Lower leg skin (tissue), 4 donors: ENCODE measurements at regions not wholly inside any gene's neighbourhood (a gene's known extent, or its start where the extent isn't known, plus 50 kb on each side); places are given as distances from the start of the nearest gene placed in this dataset.
A peak's percentile ranks its signal among the peaks of the same experiment; 100 is the strongest.

Source experiments
- DNase-seq, 2 donors: peaks; one replicate each; pipeline ENCODE4 v3.0.0-alpha.2; 2019; ENCODE audit warnings: low spot score in 2 of 2
- H3K4me3 ChIP-seq: fragments of 200-600 bp; sonication (generic); 2 replicates; pipeline ENCODE4 v1.5.1; 2017; ENCODE audit warnings: mild to moderate bottlenecking, low read depth; ENCODE audit not compliant: poor library complexity, severe bottlenecking
- CTCF ChIP-seq, 3 donors: fragments of 450-650 bp; IDR thresholded peaks; one replicate each; pipeline ENCODE4 v1.5.1; 2016; ENCODE audit warnings: antibody characterized with exemption in 3 of 3, mild to moderate bottlenecking in 3 of 3, moderate library complexity in 2 of 3
- POLR2A ChIP-seq, 2 donors: fragments of 450-650 bp; IDR thresholded peaks; one replicate each; pipeline ENCODE4 v1.6.1; 2016 to 2017; ENCODE audit warnings: antibody characterized with exemption in 2 of 2, mild to moderate bottlenecking in 1 of 2, moderate library complexity in 1 of 2
- WGBS, 2 donors: methylation state at CpG; one replicate each; pipeline ENCODE4 v1.1.5; 2018; 5-methylcytosine and 5-hydroxymethylcytosine counted together
- intact Hi-C: fragments of 100-400 bp; cut with DNase I; formaldehyde crosslinking; loops from one replicate; pipeline ENCODE4 v1.15.0; 2023; ENCODE audit warnings: low total_unique reads

GRCh38 chr12:127570793-127571360 lies 696.1 kb upstream of the TMEM132C start:
- H3K4me3 ChIP-seq: no peak overlapping the region
- intact Hi-C loops: no loop called here
- TF ChIP-seq CTCF (IDR thresholded peaks at IDR 0.05): no peak
- no peak for TF ChIP-seq POLR2A (IDR thresholded peaks at IDR 0.05)
- no peak for DNase-seq
- WGBS, 2 donors: 66 to 69% methylated on average over 10 of the region's 10 CpGs

GRCh38 chr12:127571578-127571977 lies 695.4 kb upstream of the TMEM132C start:
- WGBS, 2 donors: 76 to 78% methylated on average over 3 of the region's 3 CpGs
- TF ChIP-seq CTCF (IDR thresholded peaks at IDR 0.05): no peak
- no peak for TF ChIP-seq POLR2A (IDR thresholded peaks at IDR 0.05)
- intact Hi-C loops: no loop called here
- no peak for DNase-seq
- H3K4me3 ChIP-seq: no peak overlapping the region

- peak in 1 of 2 donors; percentile 4 for DNase-seq
- 88 to 93% methylated on average over 1 of the region's 1 CpG for WGBS, 2 donors
- no peak for TF ChIP-seq CTCF (IDR thresholded peaks at IDR 0.05)
- TF ChIP-seq POLR2A (IDR thresholded peaks at IDR 0.05): no peak
These were observed 687.5 kb upstream of the TMEM132C start for GRCh38 chr12:127579446-127579845.

GRCh38 chr12:127582074-127582473 lies 684.9 kb upstream of the TMEM132C start:
- DNase-seq: no peak
- intact Hi-C loops: no loop called here
- TF ChIP-seq POLR2A (IDR thresholded peaks at IDR 0.05) (no peak), CTCF (IDR thresholded peaks at IDR 0.05) (no peak)
- 52 to 70% methylated on average over 6 of the region's 6 CpGs for WGBS, 2 donors
- H3K4me3 ChIP-seq: no peak overlapping the region

More at GRCh38 chr12:127579446-127579845, 687.5 kb upstream of the TMEM132C start:
- intact Hi-C loops: no loop called here
- H3K4me3 ChIP-seq: no peak overlapping the region

- intact Hi-C loops: no loop called here
- TF ChIP-seq CTCF (IDR thresholded peaks at IDR 0.05) (no peak), POLR2A (IDR thresholded peaks at IDR 0.05) (no peak)
- WGBS, 2 donors: 78 to 79% methylated on average over 4 of the region's 4 CpGs
- H3K4me3 ChIP-seq: no peak overlapping the region
- no peak for DNase-seq
These were observed 683.9 kb upstream of the TMEM132C start for GRCh38 chr12:127583041-127583440.

- TF ChIP-seq POLR2A (IDR thresholded peaks at IDR 0.05) (no peak), CTCF (IDR thresholded peaks at IDR 0.05) (no peak)
- no peak overlapping the region for H3K4me3 ChIP-seq
- peak in 1 of 2 donors; percentile 20 for DNase-seq
- 59 to 69% methylated on average over 7 of the region's 7 CpGs for WGBS, 2 donors
- intact Hi-C loops: no loop called here
These were observed 678.7 kb upstream of the TMEM132C start for GRCh38 chr12:127588249-127588648.
